Type B pancreatic cell (in vitro differentiated cells): ENCODE measurements at regions not wholly inside any gene's neighbourhood (a gene's known extent, or its start where the extent isn't known, plus 50 kb on each side); places are given as distances from the start of the nearest gene placed in this dataset.
A peak's percentile ranks its signal among the peaks of the same experiment; 100 is the strongest.
"Not testable (repeated sequence)": the region's sequence is repeated elsewhere in the genome, so short reads cannot be mapped to it uniquely, and the experiment has no call there.

Source experiments
- DNase-seq: peaks from one replicate; pipeline ENCODE4 v3.0.0; 2021; ENCODE audit warnings: mixed read lengths; ENCODE audit not compliant: unreplicated experiment; ENCODE audit errors: extremely low spot score
- H3K27ac Mint-ChIP-seq: 2 replicates; pipeline ENCODE4 v1.8.0; 2021; ENCODE audit warnings: mild to moderate bottlenecking, mixed read lengths
- H3K27me3 Mint-ChIP-seq: 2 replicates; pipeline ENCODE4 v1.8.0; 2021; ENCODE audit warnings: mixed read lengths
- H3K36me3 Mint-ChIP-seq: 2 replicates; pipeline ENCODE4 v1.8.0; 2021; ENCODE audit warnings: mixed read lengths
- H3K4me1 Mint-ChIP-seq: one replicate; pipeline ENCODE4 v1.8.0; 2021; ENCODE audit warnings: mixed read lengths; ENCODE audit not compliant: unreplicated experiment
- H3K4me3 Mint-ChIP-seq: 2 replicates; pipeline ENCODE4 v1.8.0; 2021; ENCODE audit warnings: mild to moderate bottlenecking, mixed read lengths
- H3K9me3 Mint-ChIP-seq: 2 replicates; pipeline ENCODE4 v1.8.0; 2021; ENCODE audit warnings: mixed read lengths
- CTCF ChIP-seq: fragments of 200-600 bp; sonication (generic); conservative IDR thresholded peaks from 2 replicates; pipeline ENCODE4 v1.5.0; 2021; ENCODE audit warnings: antibody characterized with exemption, mild to moderate bottlenecking

GRCh38 chr2:142435847-142436246, 305.0 kb upstream of the LRP1B start:
- no peaks in the 10 kb centered on the region for H3K4me1 Mint-ChIP-seq

GRCh38 chr2:142426064-142426463, 295.2 kb upstream of the LRP1B start:
- TF ChIP-seq CTCF = no peak
- no peak overlapping the region for H3K27ac Mint-ChIP-seq
- no peak overlapping the region for H3K4me3 Mint-ChIP-seq

More at GRCh38 chr2:142435847-142436246, 305.0 kb upstream of the LRP1B start:
- Mint-ChIP-seq H3K36me3 (no peaks in the 10 kb centered on the region), H3K9me3 (no peaks in the 10 kb centered on the region), H3K4me3 (no peak overlapping the region), H3K27ac (no peak overlapping the region), H3K27me3 (no peaks in the 10 kb centered on the region)
- no peak for TF ChIP-seq CTCF
- DNase-seq = no peak

GRCh38 chr2:142425551-142425950, 294.7 kb upstream of the LRP1B start:
- H3K9me3 Mint-ChIP-seq = no peaks in the 10 kb centered on the region
- H3K27ac Mint-ChIP-seq = no peak overlapping the region
- H3K27me3 Mint-ChIP-seq = no peaks in the 10 kb centered on the region
- H3K4me1 Mint-ChIP-seq = peaks cover 6% of the 10 kb centered on the region
- no peak for DNase-seq
- H3K4me3 Mint-ChIP-seq = no peak overlapping the region
- no peaks in the 10 kb centered on the region for H3K36me3 Mint-ChIP-seq
- peak; percentile 31 for TF ChIP-seq CTCF

More at GRCh38 chr2:142426064-142426463, 295.2 kb upstream of the LRP1B start:
- Mint-ChIP-seq H3K27me3 (no peaks in the 10 kb centered on the region), H3K9me3 (no peaks in the 10 kb centered on the region), H3K4me1 (peaks cover 6% of the 10 kb centered on the region), H3K36me3 (no peaks in the 10 kb centered on the region)
- DNase-seq = no peak

GRCh38 chr2:142423603-142424002, 292.8 kb upstream of the LRP1B start:
- H3K9me3 Mint-ChIP-seq = no peaks in the 10 kb centered on the region
- TF ChIP-seq CTCF = no peak
- peaks cover 6% of the 10 kb centered on the region for H3K4me1 Mint-ChIP-seq
- H3K36me3 Mint-ChIP-seq = no peaks in the 10 kb centered on the region
- no peak for DNase-seq
- H3K4me3 Mint-ChIP-seq = no peak overlapping the region
- H3K27ac Mint-ChIP-seq = no peak overlapping the region
- no peaks in the 10 kb centered on the region for H3K27me3 Mint-ChIP-seq

- no peak for TF ChIP-seq CTCF
- Mint-ChIP-seq H3K27ac (no peak overlapping the region), H3K4me3 (no peak overlapping the region), H3K4me1 (peaks cover 6% of the 10 kb centered on the region), H3K27me3 (no peaks in the 10 kb centered on the region), H3K36me3 (no peaks in the 10 kb centered on the region), H3K9me3 (no peaks in the 10 kb centered on the region)
- no peak for DNase-seq
Measured at GRCh38 chr2:142422769-142423168, 292.0 kb upstream of the LRP1B start.

- H3K9me3 Mint-ChIP-seq = no peaks in the 10 kb centered on the region
- H3K4me1 Mint-ChIP-seq = peaks cover 6% of the 10 kb centered on the region
- no peaks in the 10 kb centered on the region for H3K36me3 Mint-ChIP-seq
- H3K27me3 Mint-ChIP-seq = no peaks in the 10 kb centered on the region
- TF ChIP-seq CTCF = no peak
- no peak overlapping the region for H3K27ac Mint-ChIP-seq
- H3K4me3 Mint-ChIP-seq = no peak overlapping the region
- DNase-seq = no peak
Measured at GRCh38 chr2:142422041-142422440, 291.2 kb upstream of the LRP1B start.

- H3K27me3 Mint-ChIP-seq, H3K4me1 Mint-ChIP-seq, H3K36me3 Mint-ChIP-seq, H3K27ac Mint-ChIP-seq, H3K4me3 Mint-ChIP-seq, DNase-seq, H3K9me3 Mint-ChIP-seq: not testable (repeated sequence)
Measured at GRCh38 chr2:142418699-142419098, 287.9 kb upstream of the LRP1B start.
